CD8-positive, alpha-beta memory T cell (primary cell): ENCODE measurements at regions not wholly inside any gene's neighbourhood (a gene's known extent, or its start where the extent isn't known, plus 50 kb on each side); places are given as distances from the start of the nearest gene placed in this dataset.
"Not testable (repeated sequence)": the region's sequence is repeated elsewhere in the genome, so short reads cannot be mapped to it uniquely, and the experiment has no call there.

Source experiments
- CTCF ChIA-PET: fragments of 350-600 bp; sonication (Branson Sonifier 250); formaldehyde crosslinking; loops from one replicate; lab custom pipeline; 2021; ENCODE audit warnings: antibody characterized with exemption; lab: Charles Lee
- POLR2A ChIA-PET: fragments of 350-600 bp; sonication (Branson Sonifier 250); formaldehyde crosslinking; loops from one replicate; lab custom pipeline; 2021; ENCODE audit warnings: antibody characterized with exemption; lab: Charles Lee
- DNase-seq, 5 donors: peaks; one replicate each; pipeline versions ENCODE4 v3.0.0 to v3.0.0-alpha.2; 2020 to 2022; ENCODE audit warnings: mixed read lengths in 1 of 5
- H3K27ac ChIP-seq: one replicate; pipeline ENCODE4 v1.7.0; 2013; ENCODE audit warnings: low read depth, mild to moderate bottlenecking, low read length, moderate library complexity
- H3K27me3 ChIP-seq: 2 replicates; pipeline ENCODE4 v1.7.0; 2013; ENCODE audit warnings: low read length, mild to moderate bottlenecking; ENCODE audit not compliant: insufficient read depth, poor library complexity, severe bottlenecking
- H3K36me3 ChIP-seq: 2 replicates; pipeline ENCODE4 v1.7.0; 2013; ENCODE audit warnings: mild to moderate bottlenecking, low read length, moderate library complexity; ENCODE audit not compliant: insufficient read depth
- H3K4me1 ChIP-seq: 2 replicates; pipeline ENCODE4 v1.7.0; 2013; ENCODE audit warnings: mild to moderate bottlenecking, low read length, moderate library complexity; ENCODE audit not compliant: insufficient read depth
- H3K4me3 ChIP-seq: 2 replicates; pipeline ENCODE4 v1.7.0; 2013; ENCODE audit warnings: mild to moderate bottlenecking, low read length
- H3K9me3 ChIP-seq: 2 replicates; pipeline ENCODE4 v1.7.0; 2013; ENCODE audit warnings: mild to moderate bottlenecking, low read length
- H3K27ac Mint-ChIP-seq, 8 donors: one replicate each; pipeline ENCODE4 v1.8.0; 2020 to 2021; ENCODE audit warnings: mixed read lengths in 8 of 8, mild to moderate bottlenecking in 6 of 8, inconsistent platforms in 3 of 8, moderate library complexity in 3 of 8
- H3K27me3 Mint-ChIP-seq, 2 donors: one replicate each; pipeline ENCODE4 v1.8.0; 2020 to 2021; ENCODE audit warnings: mixed read lengths in 2 of 2, mild to moderate bottlenecking in 1 of 2, moderate library complexity in 1 of 2
- H3K36me3 Mint-ChIP-seq, 3 donors: one replicate each; pipeline ENCODE4 v1.8.0; 2020 to 2021; ENCODE audit warnings: mixed read lengths in 3 of 3, inconsistent platforms in 1 of 3, mild to moderate bottlenecking in 1 of 3
- H3K4me1 Mint-ChIP-seq, 3 donors: one replicate each; pipeline ENCODE4 v1.8.0; 2020 to 2021; ENCODE audit warnings: mixed read lengths in 3 of 3, inconsistent platforms in 1 of 3, mild to moderate bottlenecking in 1 of 3
- H3K4me3 Mint-ChIP-seq, 7 donors: one replicate each; pipeline ENCODE4 v1.8.0; 2020 to 2021; ENCODE audit warnings: mixed read lengths in 7 of 7, mild to moderate bottlenecking in 6 of 7, moderate library complexity in 4 of 7, inconsistent platforms in 2 of 7
- H3K9me3 Mint-ChIP-seq, 5 donors: one replicate each; pipeline ENCODE4 v1.8.0; 2020 to 2022; ENCODE audit warnings: mixed read lengths in 5 of 5, mild to moderate bottlenecking in 3 of 5, moderate library complexity in 2 of 5, inconsistent platforms in 1 of 5

- H3K36me3 Mint-ChIP-seq, H3K36me3 ChIP-seq, H3K9me3 Mint-ChIP-seq, H3K9me3 ChIP-seq, H3K4me3 Mint-ChIP-seq, H3K27ac Mint-ChIP-seq, H3K4me3 ChIP-seq, H3K27me3 Mint-ChIP-seq, H3K4me1 ChIP-seq, H3K4me1 Mint-ChIP-seq, CTCF ChIA-PET, H3K27ac ChIP-seq, DNase-seq, H3K27me3 ChIP-seq, POLR2A ChIA-PET: not testable (repeated sequence)
Measured at GRCh38 chr5:21552263-21552662, 1300.9 kb downstream of the CDH12 start.

GRCh38 chr5:21550916-21551315 is 1302.2 kb downstream of the CDH12 start:
- H3K4me3 ChIP-seq, DNase-seq, H3K27me3 ChIP-seq, H3K36me3 ChIP-seq, H3K27ac ChIP-seq, CTCF ChIA-PET, H3K9me3 ChIP-seq, H3K9me3 Mint-ChIP-seq, H3K27ac Mint-ChIP-seq, H3K36me3 Mint-ChIP-seq, H3K4me1 Mint-ChIP-seq, H3K4me3 Mint-ChIP-seq, H3K4me1 ChIP-seq, POLR2A ChIA-PET, H3K27me3 Mint-ChIP-seq: not testable (repeated sequence)

- H3K9me3 Mint-ChIP-seq, H3K27me3 Mint-ChIP-seq, H3K4me1 ChIP-seq, DNase-seq, CTCF ChIA-PET, H3K36me3 Mint-ChIP-seq, H3K4me3 ChIP-seq, H3K27ac Mint-ChIP-seq, H3K27me3 ChIP-seq, H3K9me3 ChIP-seq, H3K27ac ChIP-seq, POLR2A ChIA-PET, H3K4me1 Mint-ChIP-seq, H3K36me3 ChIP-seq, H3K4me3 Mint-ChIP-seq: not testable (repeated sequence)
Measured at GRCh38 chr5:21547656-21548055, 1305.5 kb downstream of the CDH12 start.

DNA sequence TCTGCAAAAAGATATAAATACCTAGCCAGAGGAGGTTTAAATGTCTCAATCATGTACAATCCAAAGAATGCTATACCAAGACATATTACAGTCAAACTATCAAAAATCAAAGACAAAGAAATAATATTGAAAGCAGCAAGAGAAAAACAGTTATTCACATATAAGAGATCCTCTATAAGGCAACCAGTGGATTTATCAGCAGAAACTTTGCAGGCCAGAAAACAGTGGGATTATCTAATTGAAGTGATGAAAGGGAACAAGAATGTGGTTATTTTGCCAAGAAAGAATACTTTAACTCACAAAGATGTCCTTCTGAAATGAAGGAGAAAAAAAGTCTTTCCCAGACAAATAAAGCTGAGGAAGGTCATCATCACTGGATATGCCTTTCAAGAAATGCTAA is 1318.0 kb downstream of the CDH12 start:
- H3K4me3 Mint-ChIP-seq, H3K4me1 Mint-ChIP-seq, H3K27ac Mint-ChIP-seq, POLR2A ChIA-PET, H3K4me1 ChIP-seq, H3K9me3 Mint-ChIP-seq, H3K36me3 ChIP-seq, DNase-seq, H3K27ac ChIP-seq, H3K9me3 ChIP-seq, H3K27me3 Mint-ChIP-seq, H3K27me3 ChIP-seq, H3K4me3 ChIP-seq, CTCF ChIA-PET, H3K36me3 Mint-ChIP-seq: not testable (repeated sequence)

DNA sequence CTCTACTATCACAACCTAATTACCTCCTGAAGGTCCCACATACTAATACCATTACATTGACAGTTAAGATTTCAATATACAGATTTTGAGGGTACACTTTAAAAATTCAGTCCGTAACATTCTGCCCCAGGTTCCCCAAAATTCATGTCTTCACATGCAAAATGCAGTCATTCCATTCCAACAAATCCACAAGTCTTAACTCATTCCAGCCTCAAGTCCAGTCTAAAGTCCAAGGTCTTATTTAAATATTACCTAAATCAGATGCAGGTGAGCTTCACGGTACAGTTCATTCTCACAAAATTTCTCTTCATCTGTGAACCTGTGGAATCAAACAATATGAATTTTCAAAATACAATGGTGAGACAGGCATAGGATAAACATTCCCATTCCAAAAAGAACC is 1332.0 kb downstream of the CDH12 start:
- not testable (repeated sequence) for H3K36me3 Mint-ChIP-seq, H3K4me3 Mint-ChIP-seq, H3K9me3 Mint-ChIP-seq

DNA sequence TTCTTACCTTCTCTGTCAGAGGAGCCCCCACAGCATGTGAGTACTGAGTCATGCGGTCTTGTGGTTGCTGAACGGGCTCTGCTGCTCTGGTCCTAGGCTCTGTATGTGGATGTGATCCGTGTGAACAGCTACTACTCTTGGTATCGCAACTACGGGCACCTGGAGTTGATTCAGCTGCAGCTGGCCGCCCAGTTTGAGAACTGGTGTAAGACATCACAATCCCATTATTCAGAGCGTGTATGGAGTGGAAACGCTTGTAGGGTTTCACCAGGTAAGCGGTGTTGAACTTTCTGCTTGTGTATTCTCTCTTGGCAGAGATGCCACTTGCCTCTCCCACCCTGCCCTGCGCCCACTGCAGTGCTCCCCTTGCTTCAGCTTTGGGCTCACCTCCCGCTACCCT is 1356.2 kb downstream of the CDH12 start:
- H3K4me3 Mint-ChIP-seq, H3K27me3 Mint-ChIP-seq, H3K27me3 ChIP-seq, H3K4me1 ChIP-seq, H3K27ac Mint-ChIP-seq, H3K27ac ChIP-seq, CTCF ChIA-PET, DNase-seq, H3K36me3 ChIP-seq, H3K4me1 Mint-ChIP-seq, H3K4me3 ChIP-seq, POLR2A ChIA-PET, H3K9me3 ChIP-seq, H3K9me3 Mint-ChIP-seq: not testable (repeated sequence)
- H3K36me3 Mint-ChIP-seq = peaks cover 12 to 35% (median 14%) of the 10 kb centered on the region in 3 donors

More for the DNA sequence above, 1332.0 kb downstream of the CDH12 start:
- H3K4me1 Mint-ChIP-seq, H3K27me3 ChIP-seq, H3K27ac ChIP-seq, CTCF ChIA-PET, H3K27ac Mint-ChIP-seq, H3K4me1 ChIP-seq, H3K9me3 ChIP-seq, POLR2A ChIA-PET, DNase-seq, H3K4me3 ChIP-seq, H3K27me3 Mint-ChIP-seq, H3K36me3 ChIP-seq: not testable (repeated sequence)

GRCh38 chr5:21496056-21496455 is 1357.1 kb downstream of the CDH12 start:
- H3K9me3 Mint-ChIP-seq, H3K4me1 Mint-ChIP-seq, H3K9me3 ChIP-seq, H3K27me3 Mint-ChIP-seq, H3K27ac ChIP-seq, H3K27me3 ChIP-seq, POLR2A ChIA-PET, H3K4me3 Mint-ChIP-seq, H3K4me3 ChIP-seq, H3K4me1 ChIP-seq, CTCF ChIA-PET, H3K36me3 ChIP-seq: not testable (repeated sequence)
- H3K36me3 Mint-ChIP-seq = peaks cover 11 to 34% (median 12%) of the 10 kb centered on the region in 3 donors
- peak in 1 of 5 donors; percentile 58 for DNase-seq
- peak overlapping the region in 2 of 8 donors; percentile 17 to 69 for H3K27ac Mint-ChIP-seq

- H3K36me3 Mint-ChIP-seq = peaks cover 11 to 32% (median 12%) of the 10 kb centered on the region in 3 donors
- H3K4me3 ChIP-seq, POLR2A ChIA-PET, H3K4me3 Mint-ChIP-seq, H3K9me3 Mint-ChIP-seq, H3K27ac ChIP-seq, H3K4me1 ChIP-seq, H3K27me3 ChIP-seq, H3K4me1 Mint-ChIP-seq, H3K27me3 Mint-ChIP-seq, H3K27ac Mint-ChIP-seq, DNase-seq, CTCF ChIA-PET, H3K36me3 ChIP-seq, H3K9me3 ChIP-seq: not testable (repeated sequence)
Measured at GRCh38 chr5:21495235-21495634, 1357.9 kb downstream of the CDH12 start.

DNA sequence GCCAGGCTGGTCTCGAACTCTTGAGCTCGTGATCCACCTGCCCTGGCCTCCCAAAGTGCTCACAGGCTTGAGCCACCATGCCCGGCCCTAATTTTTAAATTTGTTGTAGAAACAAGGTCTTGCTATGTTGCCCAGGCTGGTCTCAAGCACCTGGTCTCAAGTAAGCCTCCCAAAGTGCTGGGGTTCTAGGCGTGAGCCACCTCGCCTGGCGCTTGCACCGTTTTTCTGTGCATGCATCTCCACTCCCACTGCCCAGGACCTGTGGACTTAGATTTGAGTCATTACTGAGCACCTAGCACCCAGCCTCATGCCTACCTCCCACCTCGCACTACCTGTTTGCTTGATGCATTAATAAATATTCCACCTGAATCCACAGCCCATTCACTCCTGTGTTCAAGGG is 1359.1 kb downstream of the CDH12 start:
- H3K4me1 ChIP-seq, H3K9me3 ChIP-seq, POLR2A ChIA-PET, H3K36me3 ChIP-seq, CTCF ChIA-PET, H3K27me3 ChIP-seq, H3K4me3 Mint-ChIP-seq, H3K9me3 Mint-ChIP-seq, H3K27ac ChIP-seq, DNase-seq, H3K27ac Mint-ChIP-seq, H3K27me3 Mint-ChIP-seq, H3K4me1 Mint-ChIP-seq, H3K4me3 ChIP-seq: not testable (repeated sequence)
- peaks cover 11 to 36% (median 12%) of the 10 kb centered on the region in 3 donors for H3K36me3 Mint-ChIP-seq
